ENCODE measurements at regions not wholly inside any gene's neighbourhood (a gene's known extent, or its start where the extent isn't known, plus 50 kb on each side); places are given as distances from the start of the nearest gene placed in this dataset.

DNA sequence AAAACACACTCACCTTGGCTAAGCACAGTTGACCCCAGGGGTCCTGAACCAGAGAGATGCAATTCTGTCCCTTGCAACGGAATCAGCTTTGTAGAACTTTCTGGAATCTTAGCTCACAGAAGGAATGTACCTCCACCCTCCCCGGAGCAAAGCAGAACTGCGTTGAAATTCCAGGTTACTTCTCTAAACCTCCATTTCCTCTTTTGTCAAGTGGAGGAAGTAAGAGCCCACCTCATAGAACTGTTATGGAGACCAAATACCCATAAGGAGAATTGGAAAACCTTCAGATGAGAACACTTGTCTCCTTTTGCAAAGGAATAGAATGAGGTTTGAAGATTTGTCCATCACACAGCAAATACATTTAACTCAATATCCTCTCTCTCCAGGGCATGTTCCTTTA, 86.6 kb upstream of the RBBP6 start:
- H3K4me2 ChIP-seq (ENCODE audit: extremely low read depth, insufficient read depth, low read length): no peak overlapping the region
- no peaks in the 10 kb centered on the region for H3K9me3 ChIP-seq (ENCODE audit: control insufficient read depth, insufficient read depth, low read depth, low read length)
- H3K27me3 ChIP-seq (ENCODE audit: control insufficient read depth, insufficient read depth, low read length): no peaks in the 10 kb centered on the region
- H4K20me1 ChIP-seq (ENCODE audit: control insufficient read depth, extremely low read depth, insufficient read depth, low read length): no peaks in the 10 kb centered on the region
- TF ChIP-seq, protein P1, sequence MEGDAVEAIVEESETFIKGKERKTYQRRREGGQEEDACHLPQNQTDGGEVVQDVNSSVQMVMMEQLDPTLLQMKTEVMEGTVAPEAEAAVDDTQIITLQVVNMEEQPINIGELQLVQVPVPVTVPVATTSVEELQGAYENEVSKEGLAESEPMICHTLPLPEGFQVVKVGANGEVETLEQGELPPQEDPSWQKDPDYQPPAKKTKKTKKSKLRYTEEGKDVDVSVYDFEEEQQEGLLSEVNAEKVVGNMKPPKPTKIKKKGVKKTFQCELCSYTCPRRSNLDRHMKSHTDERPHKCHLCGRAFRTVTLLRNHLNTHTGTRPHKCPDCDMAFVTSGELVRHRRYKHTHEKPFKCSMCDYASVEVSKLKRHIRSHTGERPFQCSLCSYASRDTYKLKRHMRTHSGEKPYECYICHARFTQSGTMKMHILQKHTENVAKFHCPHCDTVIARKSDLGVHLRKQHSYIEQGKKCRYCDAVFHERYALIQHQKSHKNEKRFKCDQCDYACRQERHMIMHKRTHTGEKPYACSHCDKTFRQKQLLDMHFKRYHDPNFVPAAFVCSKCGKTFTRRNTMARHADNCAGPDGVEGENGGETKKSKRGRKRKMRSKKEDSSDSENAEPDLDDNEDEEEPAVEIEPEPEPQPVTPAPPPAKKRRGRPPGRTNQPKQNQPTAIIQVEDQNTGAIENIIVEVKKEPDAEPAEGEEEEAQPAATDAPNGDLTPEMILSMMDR (conservative IDR thresholded peaks at IDR 0.05 in 1 of 2, IDR thresholded peaks at IDR 0.05 in 1 of 2; ENCODE audit: low read depth in 1 of 2, low read length in 2 of 2): no peak
- no peak for TF ChIP-seq EZH2 (IDR thresholded peaks at IDR 0.05; ENCODE audit: low read length, missing control alignments)
- H3K4me1 ChIP-seq (ENCODE audit: control insufficient read depth, extremely low read depth, insufficient read depth, low read length): no peaks in the 10 kb centered on the region
- no peaks in the 10 kb centered on the region for H3K36me3 ChIP-seq (ENCODE audit: control insufficient read depth, insufficient read depth, low read length)
- no peaks in the 10 kb centered on the region for H3K79me2 ChIP-seq (ENCODE audit: control insufficient read depth, insufficient read depth, low read length)
- H3K27ac ChIP-seq (ENCODE audit: insufficient read depth, low read length): no peak overlapping the region
- no peak overlapping the region for H3K9ac ChIP-seq (ENCODE audit: insufficient read depth, low read length)
- no peak overlapping the region for H2AFZ ChIP-seq (ENCODE audit: low read length)
- no peak overlapping the region for H3K4me3 ChIP-seq (replicated peaks in 1 of 4; ENCODE audit: control extremely low read depth in 1 of 4, insufficient read depth in 1 of 4, low read depth in 3 of 4, low read length in 4 of 4)
- no peak for DNase-seq (ENCODE audit: low read depth in 2 of 2)

DNA sequence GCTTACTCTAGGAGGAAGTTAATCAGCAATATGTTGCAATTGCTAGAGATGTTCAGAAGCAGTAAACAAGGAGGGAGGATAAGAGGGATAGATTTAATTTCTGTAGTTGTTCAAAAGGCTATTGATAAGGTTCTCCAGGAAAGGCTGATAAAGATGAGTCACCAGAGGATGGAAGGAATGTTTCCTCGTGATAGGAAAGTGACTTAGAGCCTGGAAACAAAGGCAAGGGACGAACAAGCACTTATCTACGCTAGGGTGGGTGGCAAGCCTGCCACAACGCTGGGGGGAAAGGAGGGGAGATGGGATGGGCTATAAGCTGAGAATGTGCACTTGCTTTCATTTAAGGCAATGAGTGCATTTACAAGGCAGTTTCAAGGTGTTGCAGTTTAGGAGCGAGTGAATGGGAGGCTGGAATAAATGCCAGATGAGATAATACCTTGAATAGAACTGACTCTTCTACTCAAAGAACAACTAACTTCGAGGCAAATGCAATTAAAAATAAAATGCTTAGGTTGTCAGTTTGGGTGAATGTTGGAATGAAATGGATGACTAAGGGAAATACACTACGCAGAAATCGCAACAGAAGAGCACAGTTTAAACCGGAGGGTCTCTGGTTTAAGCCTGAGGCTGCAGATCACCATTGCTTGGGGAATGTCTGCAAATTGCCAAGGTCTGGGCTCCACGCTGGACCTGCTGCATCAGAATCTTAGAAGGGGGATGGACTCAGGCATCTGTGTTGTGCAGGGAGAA, 76.0 kb upstream of the RBBP6 start:
- H3K27me3 ChIP-seq (ENCODE audit: control insufficient read depth, insufficient read depth, low read length): no peaks in the 10 kb centered on the region
- no peaks in the 10 kb centered on the region for H3K4me1 ChIP-seq (ENCODE audit: control insufficient read depth, extremely low read depth, insufficient read depth, low read length)
- H3K36me3 ChIP-seq (ENCODE audit: control insufficient read depth, insufficient read depth, low read length): no peaks in the 10 kb centered on the region
- H3K4me2 ChIP-seq (ENCODE audit: extremely low read depth, insufficient read depth, low read length): no peak overlapping the region
- H3K27ac ChIP-seq (ENCODE audit: insufficient read depth, low read length): no peak overlapping the region
- H3K4me3 ChIP-seq (replicated peaks in 1 of 4; ENCODE audit: control extremely low read depth in 1 of 4, insufficient read depth in 1 of 4, low read depth in 3 of 4, low read length in 4 of 4): no peak overlapping the region
- no peaks in the 10 kb centered on the region for H3K9me3 ChIP-seq (ENCODE audit: control insufficient read depth, insufficient read depth, low read depth, low read length)
- TF ChIP-seq, protein P1 (conservative IDR thresholded peaks at IDR 0.05 in 1 of 2, IDR thresholded peaks at IDR 0.05 in 1 of 2; ENCODE audit: low read depth in 1 of 2, low read length in 2 of 2): no peak
- no peak for TF ChIP-seq EZH2 (IDR thresholded peaks at IDR 0.05; ENCODE audit: low read length, missing control alignments)
- H4K20me1 ChIP-seq (ENCODE audit: control insufficient read depth, extremely low read depth, insufficient read depth, low read length): no peaks in the 10 kb centered on the region
- no peaks in the 10 kb centered on the region for H3K79me2 ChIP-seq (ENCODE audit: control insufficient read depth, insufficient read depth, low read length)
- no peak for DNase-seq (ENCODE audit: low read depth in 2 of 2)
- H3K9ac ChIP-seq (ENCODE audit: insufficient read depth, low read length): no peak overlapping the region
- H2AFZ ChIP-seq (ENCODE audit: low read length): no peak overlapping the region

DNA sequence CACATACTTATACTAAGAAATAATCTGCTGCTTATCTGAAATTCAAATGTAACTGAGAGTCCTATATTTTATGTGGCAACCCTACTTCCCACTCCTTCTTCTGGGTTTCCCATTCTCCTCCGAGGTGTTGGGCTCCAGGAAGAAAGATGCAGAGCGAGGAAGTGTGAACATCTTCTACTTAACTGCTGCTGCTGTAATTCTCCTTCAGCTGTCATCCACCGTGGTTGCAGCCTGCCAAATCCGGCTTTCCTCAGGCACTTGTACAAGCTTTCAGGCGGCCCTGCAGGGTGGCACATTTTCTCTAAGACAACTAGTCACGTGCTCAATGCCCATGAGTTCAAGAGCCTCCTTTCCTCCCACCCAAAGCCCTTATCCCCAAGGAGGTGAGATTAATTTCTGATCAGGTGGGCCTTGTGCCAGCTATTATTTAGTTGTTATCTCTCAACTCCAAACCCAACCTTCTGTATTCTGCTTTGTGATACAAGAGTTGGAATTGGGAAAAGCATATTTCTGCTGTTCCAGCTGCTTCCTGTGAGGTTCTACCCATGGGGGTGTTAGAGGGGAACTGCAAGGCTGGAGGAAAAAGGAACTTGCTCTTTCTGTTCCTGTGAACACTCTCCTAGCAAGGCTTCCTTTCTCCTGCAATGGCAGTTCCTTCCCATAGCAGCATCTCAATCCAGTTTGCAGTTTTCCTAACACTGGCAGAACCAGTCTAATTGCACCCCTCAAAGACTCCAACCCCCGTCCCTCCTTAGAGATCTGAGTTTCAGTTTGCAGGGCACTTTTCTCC, 67.6 kb upstream of the RBBP6 start:
- H3K4me3 ChIP-seq (replicated peaks in 1 of 4; ENCODE audit: control extremely low read depth in 1 of 4, insufficient read depth in 1 of 4, low read depth in 3 of 4, low read length in 4 of 4): no peak overlapping the region
- H3K4me1 ChIP-seq (ENCODE audit: control insufficient read depth, extremely low read depth, insufficient read depth, low read length): no peaks in the 10 kb centered on the region
- H2AFZ ChIP-seq (ENCODE audit: low read length): no peak overlapping the region
- H3K4me2 ChIP-seq (ENCODE audit: extremely low read depth, insufficient read depth, low read length): no peak overlapping the region
- no peaks in the 10 kb centered on the region for H3K9me3 ChIP-seq (ENCODE audit: control insufficient read depth, insufficient read depth, low read depth, low read length)
- no peak overlapping the region for H3K27ac ChIP-seq (ENCODE audit: insufficient read depth, low read length)
- no peaks in the 10 kb centered on the region for H4K20me1 ChIP-seq (ENCODE audit: control insufficient read depth, extremely low read depth, insufficient read depth, low read length)
- H3K9ac ChIP-seq (ENCODE audit: insufficient read depth, low read length): no peak overlapping the region
- DNase-seq (ENCODE audit: low read depth in 2 of 2): no peak
- TF ChIP-seq, protein P1 (conservative IDR thresholded peaks at IDR 0.05 in 1 of 2, IDR thresholded peaks at IDR 0.05 in 1 of 2; ENCODE audit: low read depth in 1 of 2, low read length in 2 of 2): no peak
- TF ChIP-seq EZH2 (IDR thresholded peaks at IDR 0.05; ENCODE audit: low read length, missing control alignments): no peak
- H3K36me3 ChIP-seq (ENCODE audit: control insufficient read depth, insufficient read depth, low read length): no peaks in the 10 kb centered on the region
- H3K79me2 ChIP-seq (ENCODE audit: control insufficient read depth, insufficient read depth, low read length): no peaks in the 10 kb centered on the region
- no peaks in the 10 kb centered on the region for H3K27me3 ChIP-seq (ENCODE audit: control insufficient read depth, insufficient read depth, low read length)
